NCI-H345 treated with DMSO at 0.1 percent for 48 hours (cell line): ENCODE measurements at regions not wholly inside any gene's neighbourhood (a gene's known extent, or its start where the extent isn't known, plus 50 kb on each side); places are given as distances from the start of the nearest gene placed in this dataset.

Experiments used
- DNase-seq: peaks from one replicate; lab custom pipeline; 2025; ENCODE audit not compliant: unreplicated experiment; lab: John Stamatoyannopoulos, UW

DNA sequence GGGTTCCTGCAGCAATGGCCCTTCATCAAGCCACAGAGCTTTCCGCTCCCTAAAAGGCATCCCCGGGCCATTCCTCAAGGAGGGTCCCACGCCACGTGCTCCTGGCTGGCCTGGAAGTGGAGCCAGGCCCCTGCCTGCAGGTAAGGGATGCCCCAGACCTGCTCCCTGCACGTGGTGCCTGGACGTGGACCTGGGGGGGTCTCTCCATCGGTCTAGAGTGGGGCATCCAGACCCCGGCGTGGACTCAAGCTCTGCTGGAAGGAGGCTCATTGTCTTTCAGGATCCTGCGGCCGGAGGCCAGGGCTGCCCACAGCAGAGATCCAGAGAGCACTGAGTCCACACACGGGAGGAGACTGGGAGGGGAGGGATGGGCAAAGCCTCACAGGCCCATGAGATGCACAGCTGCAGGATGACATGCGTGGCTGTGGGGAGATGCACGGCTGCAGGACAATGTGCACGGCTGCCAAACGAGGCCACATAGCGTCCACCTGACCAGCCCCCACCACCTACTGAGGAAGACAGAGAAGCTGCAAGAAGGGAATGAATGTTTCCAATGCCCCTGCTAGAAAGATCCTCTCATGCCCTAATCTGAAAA lies 236.7 kb downstream of the BRD1 start:
- no peak for DNase-seq

DNA sequence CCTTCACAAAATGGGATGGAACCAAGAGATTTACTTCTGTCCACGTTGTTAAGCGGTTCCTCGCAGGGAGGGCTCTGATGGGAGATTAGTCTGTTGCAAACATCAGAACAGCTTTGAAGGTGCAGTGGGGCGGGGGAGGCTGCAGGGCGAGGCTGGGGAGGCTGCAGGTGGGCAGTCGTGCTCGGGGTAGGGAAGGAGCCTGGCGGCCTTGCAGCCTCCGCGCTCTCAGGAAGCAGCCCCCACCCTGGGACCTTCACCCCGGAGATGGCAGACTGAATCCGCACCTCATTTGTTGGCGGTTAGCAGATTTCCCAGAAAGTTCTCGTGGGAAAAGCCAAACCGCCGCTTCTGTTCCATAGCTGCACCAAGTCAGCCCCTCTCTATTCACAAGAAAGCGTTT lies 237.3 kb downstream of the BRD1 start:
- DNase-seq, result no peak

- no peak for DNase-seq
Observed at GRCh38 chr22:49589811-49590210, 237.9 kb downstream of the BRD1 start.

GRCh38 chr22:49589301-49589700 lies 238.4 kb downstream of the BRD1 start:
- DNase-seq, result no peak

- no peak for DNase-seq
Observed at GRCh38 chr22:49588739-49589138, 238.9 kb downstream of the BRD1 start.

- no peak for DNase-seq
Observed at GRCh38 chr22:49587987-49588386, 239.7 kb downstream of the BRD1 start.

DNA sequence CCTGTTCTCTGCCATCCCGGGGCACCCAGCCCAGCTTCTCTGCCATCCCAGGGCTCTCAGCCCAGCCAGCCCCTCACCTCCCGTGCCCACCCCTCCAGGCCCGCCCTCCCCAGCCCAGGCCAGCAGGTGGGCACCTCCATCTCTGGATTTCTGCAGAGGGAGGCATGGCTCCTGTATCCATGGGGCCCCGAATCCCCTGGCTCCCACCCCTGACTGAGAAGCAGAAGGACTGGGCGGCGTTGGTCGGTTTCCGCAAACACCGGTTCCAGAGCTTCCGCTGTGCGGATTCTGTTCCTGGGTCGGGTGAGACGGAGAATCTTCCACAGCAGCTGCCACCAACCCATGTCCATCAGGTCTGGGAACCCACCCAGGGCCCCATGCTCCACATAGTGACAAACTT lies 240.3 kb downstream of the BRD1 start:
- DNase-seq, result no peak

DNA sequence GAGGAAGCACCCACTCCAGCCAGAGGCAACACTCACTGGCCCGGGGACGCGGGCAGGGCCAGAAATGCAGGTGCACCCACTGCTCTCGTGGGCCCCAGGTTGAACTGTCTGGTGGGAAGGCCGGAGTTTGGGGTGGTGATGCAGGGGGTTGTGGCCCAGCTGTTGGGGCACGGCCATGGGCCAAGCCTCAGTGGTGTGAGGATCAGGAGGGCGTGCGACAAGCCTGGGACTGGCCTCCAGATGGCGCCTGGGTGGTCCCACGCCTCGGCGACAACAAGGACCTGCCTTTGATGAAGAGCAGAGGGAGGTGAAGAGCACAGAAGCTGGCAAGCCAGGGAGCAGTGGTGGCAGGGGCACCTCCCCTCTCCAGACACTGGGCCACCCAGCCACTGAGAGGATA lies 240.8 kb downstream of the BRD1 start:
- no peak for DNase-seq

GRCh38 chr22:49586244-49586748 lies 241.4 kb downstream of the BRD1 start:
- DNase-seq, result no peak

DNA sequence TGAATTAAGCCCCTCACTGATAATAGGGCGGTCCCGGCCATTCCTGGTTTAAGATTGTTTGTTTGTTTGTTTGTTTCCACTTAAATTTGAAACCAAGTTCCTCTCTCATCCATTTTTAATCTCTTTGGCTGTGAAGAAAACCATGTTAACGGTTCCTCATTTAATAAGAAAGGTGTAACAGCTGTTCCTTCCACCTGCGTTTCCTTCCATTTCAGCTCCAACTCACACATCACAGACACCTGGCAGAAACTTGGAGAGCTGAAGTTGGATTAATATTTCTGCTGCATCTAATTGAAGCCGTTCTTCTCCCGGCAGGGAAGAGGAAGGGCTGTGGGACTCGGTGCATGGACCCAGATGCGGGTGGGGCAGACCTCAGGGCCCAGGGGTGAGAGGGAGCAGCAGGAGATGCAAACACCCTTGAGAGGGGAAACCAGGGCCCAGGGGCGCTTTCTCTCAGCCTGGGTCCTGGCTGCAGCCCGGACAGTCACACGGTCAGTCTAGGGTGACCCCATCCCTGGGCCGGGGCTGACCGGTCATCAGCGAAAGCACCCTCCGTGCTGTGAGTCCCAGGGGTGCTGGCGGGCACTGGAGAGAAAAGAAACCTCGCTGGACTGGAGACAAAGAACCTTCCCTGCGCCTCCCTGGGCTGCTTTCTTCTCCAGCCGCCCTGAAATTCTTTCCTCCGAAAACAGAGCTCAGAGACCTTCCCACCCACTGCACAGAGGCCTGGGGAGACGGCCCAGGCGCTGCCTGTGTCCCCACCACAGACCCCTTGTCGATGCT lies 242.0 kb downstream of the BRD1 start:
- DNase-seq, result no peak

GRCh38 chr22:49583886-49584505 lies 243.7 kb downstream of the BRD1 start:
- DNase-seq, result no peak

DNA sequence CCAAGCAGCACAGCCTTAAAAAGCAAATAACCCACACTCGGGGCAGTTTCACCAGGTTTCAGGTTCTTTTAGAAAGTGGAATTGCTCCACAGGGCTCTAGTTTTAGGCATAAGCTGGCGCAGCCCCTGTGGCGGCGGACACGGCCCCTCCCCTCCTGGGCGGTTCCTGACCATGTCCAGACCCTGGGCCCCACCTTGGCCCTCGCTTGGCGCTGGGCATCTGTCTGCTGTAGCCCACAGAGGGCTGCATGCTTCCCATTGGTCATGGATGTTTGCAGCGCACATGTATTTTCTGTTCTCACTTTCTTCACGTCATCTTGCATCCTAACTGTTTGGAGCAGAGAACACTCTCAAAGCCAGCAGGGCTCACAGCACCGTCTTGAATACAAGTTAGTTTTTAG lies 244.3 kb downstream of the BRD1 start:
- no peak for DNase-seq

DNA sequence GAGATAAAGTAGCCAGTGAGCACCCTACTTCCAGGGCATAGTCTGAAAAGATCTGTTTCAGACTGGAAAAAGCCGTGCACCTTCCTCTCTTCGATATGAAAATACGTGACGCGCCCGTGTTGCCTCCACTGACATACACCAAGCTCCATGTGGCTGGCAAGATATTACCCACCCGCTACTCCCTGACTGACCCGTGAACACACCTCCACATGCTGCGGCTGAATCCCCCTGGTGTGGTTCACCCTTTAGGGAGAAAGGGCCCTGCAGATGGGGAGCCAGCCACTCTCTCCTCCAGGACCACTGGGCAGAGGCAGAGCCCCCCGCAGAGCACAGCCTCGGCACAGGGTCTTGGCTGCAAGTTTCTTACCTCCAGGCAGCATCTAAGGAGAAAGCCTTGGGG lies 245.0 kb downstream of the BRD1 start:
- DNase-seq, result no peak

DNA sequence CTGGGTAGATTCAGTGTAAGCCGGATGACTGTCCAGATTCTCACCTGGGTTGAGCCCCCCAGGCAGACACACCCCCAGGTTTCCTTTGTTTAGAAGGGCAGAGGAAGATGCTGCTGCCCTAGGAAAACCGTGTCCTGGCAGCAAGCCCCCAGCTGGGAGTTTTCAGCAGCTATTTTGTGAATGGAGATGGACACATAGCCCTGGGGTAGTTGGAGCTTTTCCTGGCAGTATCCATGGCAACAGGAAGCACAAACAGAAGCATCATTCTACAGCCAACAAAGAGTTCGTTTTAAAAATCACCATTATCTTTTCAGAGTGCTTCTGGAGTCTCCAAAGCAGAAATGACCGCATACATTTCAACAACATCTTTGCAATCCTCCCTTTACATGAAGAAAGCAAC lies 245.5 kb downstream of the BRD1 start:
- DNase-seq, result no peak

- no peak for DNase-seq
Observed at GRCh38 chr22:49580024-49580423, 247.6 kb downstream of the BRD1 start.

- DNase-seq, result no peak
Observed at GRCh38 chr22:49577168-49578060, 250.3 kb downstream of the BRD1 start.

GRCh38 chr22:49576241-49577141 lies 251.2 kb downstream of the BRD1 start:
- DNase-seq, result no peak

GRCh38 chr22:49575703-49576081 lies 252.0 kb downstream of the BRD1 start:
- DNase-seq, result no peak

- DNase-seq, result no peak
Observed at GRCh38 chr22:49574881-49575702, 252.6 kb downstream of the BRD1 start.
